Inflammatory macrophage (primary cell): ENCODE measurements at regions not wholly inside any gene's neighbourhood (a gene's known extent, or its start where the extent isn't known, plus 50 kb on each side); places are given as distances from the start of the nearest gene placed in this dataset.

Source experiments
- DNase-seq, 2 donors: peaks; one replicate each; pipeline ENCODE4 v3.0.0-alpha.2; 2020 to 2022

GRCh38 chr17:56009795-56010651 lies 143.3 kb upstream of the ANKFN1 start:
- DNase-seq, result no peak

GRCh38 chr17:56011406-56012131 lies 141.7 kb upstream of the ANKFN1 start:
- no peak for DNase-seq

- no peak for DNase-seq
Observed at GRCh38 chr17:56018211-56018610, 135.1 kb upstream of the ANKFN1 start.

- no peak for DNase-seq
Observed at GRCh38 chr17:56020369-56020768, 132.9 kb upstream of the ANKFN1 start.

- DNase-seq, result no peak
Observed at GRCh38 chr17:56021681-56022190, 131.5 kb upstream of the ANKFN1 start.

GRCh38 chr17:56023851-56024250 lies 129.4 kb upstream of the ANKFN1 start:
- DNase-seq, result no peak

GRCh38 chr17:56026915-56027314 lies 126.4 kb upstream of the ANKFN1 start:
- no peak for DNase-seq

GRCh38 chr17:56028837-56029236 lies 124.4 kb upstream of the ANKFN1 start:
- no peak for DNase-seq

- no peak for DNase-seq
Observed at GRCh38 chr17:56030009-56030624, 123.2 kb upstream of the ANKFN1 start.

- no peak for DNase-seq
Observed at GRCh38 chr17:56031636-56032035, 121.6 kb upstream of the ANKFN1 start.

GRCh38 chr17:56034197-56034635 lies 119.1 kb upstream of the ANKFN1 start:
- no peak for DNase-seq

- no peak for DNase-seq
Observed at GRCh38 chr17:56038131-56038530, 115.1 kb upstream of the ANKFN1 start.

GRCh38 chr17:56045872-56046271 lies 107.4 kb upstream of the ANKFN1 start:
- no peak for DNase-seq

GRCh38 chr17:56047331-56047730 lies 105.9 kb upstream of the ANKFN1 start:
- DNase-seq, result no peak

GRCh38 chr17:56057869-56058268 lies 95.4 kb upstream of the ANKFN1 start:
- DNase-seq, result no peak

- DNase-seq, result no peak
Observed at GRCh38 chr17:56064506-56064905, 88.8 kb upstream of the ANKFN1 start.

GRCh38 chr17:56074361-56074890 lies 78.8 kb upstream of the ANKFN1 start:
- no peak for DNase-seq

- DNase-seq, result no peak
Observed at GRCh38 chr17:56076980-56077379, 76.3 kb upstream of the ANKFN1 start.

GRCh38 chr17:56083475-56083874 lies 69.8 kb upstream of the ANKFN1 start:
- DNase-seq, result no peak

GRCh38 chr17:56085576-56086267 lies 67.6 kb upstream of the ANKFN1 start:
- no peak for DNase-seq

GRCh38 chr17:56087199-56087598 lies 66.1 kb upstream of the ANKFN1 start:
- no peak for DNase-seq
